Limb (tissue), 2 donors: ENCODE measurements at regions not wholly inside any gene's neighbourhood (a gene's known extent, or its start where the extent isn't known, plus 50 kb on each side); places are given as distances from the start of the nearest gene placed in this dataset.
"Not testable (repeated sequence)": the region's sequence is repeated elsewhere in the genome, so short reads cannot be mapped to it uniquely, and the experiment has no call there.

Experiments
- DNase-seq, 2 donors: peaks; one replicate each; pipeline ENCODE4 v3.0.0-alpha.2; 2016; ENCODE audit errors: extremely low spot score in 2 of 2

DNA sequence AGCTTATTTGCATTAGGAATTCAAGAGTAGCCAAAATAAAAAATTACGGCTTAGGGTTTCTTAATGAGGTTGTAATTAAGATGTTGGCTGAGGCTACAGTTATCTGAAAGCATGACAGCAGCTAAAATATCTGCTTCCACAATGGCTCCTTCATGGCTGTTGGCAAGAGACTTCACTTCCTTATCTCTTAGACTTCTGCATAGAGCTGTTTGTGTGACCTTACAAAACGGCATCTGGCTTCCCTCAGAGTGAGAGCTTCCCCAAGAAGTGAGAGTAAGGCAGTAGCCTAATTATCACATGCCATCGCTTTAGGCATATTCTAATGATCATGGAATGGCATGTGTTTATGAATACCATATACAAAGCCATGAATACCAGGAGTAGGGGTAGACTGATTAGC lies 57.6 kb downstream of the CCDC59 start:
- DNase-seq: no peak

DNA sequence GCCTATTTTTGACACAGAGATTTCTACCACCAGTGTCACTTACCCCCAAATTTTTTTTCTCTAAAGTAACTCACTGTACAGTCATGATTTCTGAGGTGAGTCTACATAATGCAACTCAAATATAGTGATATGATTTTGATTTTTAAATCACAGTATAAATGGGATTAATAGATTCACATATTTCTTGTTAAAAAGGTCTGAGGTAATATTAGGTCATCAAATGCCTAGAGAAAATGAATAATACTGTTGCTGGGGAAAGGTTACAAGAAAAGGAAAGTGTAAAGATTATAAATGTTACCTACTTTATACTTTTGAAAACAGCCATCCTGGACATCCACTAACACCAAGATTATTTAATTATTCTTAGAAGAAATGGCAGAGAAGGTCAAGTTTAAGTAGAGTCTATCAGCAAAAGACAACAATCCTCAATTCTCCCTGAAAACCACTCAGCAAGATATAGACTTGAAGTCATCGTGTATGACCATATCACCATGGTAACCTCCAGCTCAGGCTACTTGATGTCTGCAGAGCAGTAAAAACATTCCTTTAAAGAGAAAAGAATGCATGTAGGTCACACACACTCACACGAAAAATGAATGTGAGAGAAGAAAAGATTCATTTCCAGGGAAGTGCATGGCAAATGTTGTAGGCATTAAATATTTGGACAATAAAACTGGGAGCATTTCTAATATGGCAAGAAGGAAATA lies 58.7 kb downstream of the CCDC59 start:
- no peak for DNase-seq

DNA sequence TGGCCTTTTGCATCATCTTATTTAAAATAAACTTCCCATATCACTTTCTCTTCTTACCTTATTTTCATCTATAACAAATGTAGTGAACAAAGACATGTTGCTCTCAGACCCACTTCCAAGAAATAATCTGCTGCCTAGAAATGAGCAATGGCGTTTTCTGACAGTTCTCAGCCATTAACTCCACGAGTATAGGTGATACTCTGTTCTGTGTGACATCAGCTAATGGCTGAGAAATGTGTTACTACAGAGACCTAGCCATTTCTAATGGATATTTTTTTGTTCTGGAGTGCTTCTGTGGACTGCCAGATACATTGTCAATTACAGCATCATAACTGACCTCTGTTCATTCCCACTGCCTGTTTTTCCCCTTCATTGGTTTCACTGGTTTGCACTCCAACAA lies 67.8 kb downstream of the CCDC59 start:
- DNase-seq: no peak

DNA sequence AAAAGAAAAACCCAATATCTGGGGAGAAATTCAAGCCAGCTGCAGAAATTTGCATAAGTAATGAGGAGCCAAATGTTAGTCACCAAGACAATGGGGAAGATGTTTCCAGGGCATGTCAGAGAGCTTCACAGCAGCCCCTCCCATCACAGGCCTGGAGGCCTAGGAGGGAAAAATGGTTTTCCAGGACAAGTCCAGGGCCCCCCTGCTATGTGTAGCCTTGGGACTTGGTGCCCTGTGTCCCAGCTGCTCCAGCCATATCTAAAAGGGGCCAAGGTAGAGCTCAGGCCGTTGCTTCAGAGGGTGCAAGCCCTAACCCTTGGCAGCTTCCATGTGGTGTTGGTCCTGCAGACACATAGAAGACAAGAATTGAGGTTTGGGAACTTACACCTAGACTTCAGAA lies 76.9 kb downstream of the CCDC59 start:
- DNase-seq: not testable (repeated sequence)

DNA sequence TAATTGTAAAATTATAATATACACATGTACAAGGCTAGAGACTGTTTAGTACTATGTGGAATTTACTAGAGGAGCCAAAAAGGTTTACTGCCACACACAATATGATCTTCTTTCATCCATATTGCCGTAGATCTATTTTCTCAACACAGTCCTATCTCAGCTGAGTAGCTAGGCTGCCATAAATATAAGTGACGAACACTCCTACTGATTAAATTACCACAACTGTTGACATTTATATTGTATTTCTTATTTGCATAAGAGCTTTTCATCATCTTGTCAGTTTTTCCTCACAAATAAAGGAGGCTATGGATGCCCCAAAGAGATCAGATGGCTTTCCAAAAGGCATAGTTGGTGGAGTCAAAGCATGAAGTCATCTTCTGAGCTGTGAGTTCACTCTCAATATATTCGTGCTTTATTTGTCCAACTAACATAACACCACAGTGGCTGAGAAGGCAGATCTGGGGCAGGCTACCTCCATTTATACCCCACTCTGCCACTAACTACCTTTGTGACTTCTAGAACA lies 78.6 kb downstream of the CCDC59 start:
- no peak for DNase-seq

DNA sequence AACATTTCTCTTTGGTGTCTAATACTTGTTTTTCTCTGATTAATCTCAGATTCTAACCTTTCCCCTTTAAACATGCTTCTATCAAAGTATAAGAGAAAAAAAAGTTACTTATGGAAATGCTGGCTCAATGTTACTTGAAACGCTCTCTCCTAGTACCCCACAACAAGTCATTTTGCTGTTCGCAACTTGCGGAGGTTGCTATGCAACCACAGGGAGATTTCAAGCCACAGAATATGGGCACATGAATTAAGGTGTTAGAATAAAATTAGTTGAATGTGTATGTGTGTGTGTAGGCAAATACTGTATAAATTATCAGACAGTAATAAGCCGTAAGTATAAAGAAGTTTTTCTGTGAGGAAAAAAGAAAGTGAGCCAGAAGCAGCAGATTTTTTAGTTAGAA lies 80.6 kb downstream of the CCDC59 start:
- DNase-seq: no peak

DNA sequence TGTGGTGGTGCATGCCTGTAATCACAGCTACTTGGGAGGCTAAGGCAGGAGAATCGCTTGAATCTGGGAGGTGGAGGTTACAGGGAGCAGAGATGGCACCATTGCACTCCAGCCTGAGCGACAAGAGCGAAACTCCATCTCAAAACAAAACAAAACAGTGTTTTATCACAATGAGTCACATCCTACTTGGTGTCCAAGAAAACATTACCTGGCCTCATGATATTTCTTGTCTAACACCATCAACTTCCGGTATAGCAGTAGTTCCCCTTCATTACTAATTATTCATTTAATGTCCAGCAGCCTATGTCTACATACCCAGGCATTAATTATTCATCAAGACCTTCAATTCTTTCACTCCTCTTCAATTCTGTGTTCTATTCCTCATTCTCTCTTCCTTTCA lies 115.5 kb downstream of the CCDC59 start:
- DNase-seq: no peak

DNA sequence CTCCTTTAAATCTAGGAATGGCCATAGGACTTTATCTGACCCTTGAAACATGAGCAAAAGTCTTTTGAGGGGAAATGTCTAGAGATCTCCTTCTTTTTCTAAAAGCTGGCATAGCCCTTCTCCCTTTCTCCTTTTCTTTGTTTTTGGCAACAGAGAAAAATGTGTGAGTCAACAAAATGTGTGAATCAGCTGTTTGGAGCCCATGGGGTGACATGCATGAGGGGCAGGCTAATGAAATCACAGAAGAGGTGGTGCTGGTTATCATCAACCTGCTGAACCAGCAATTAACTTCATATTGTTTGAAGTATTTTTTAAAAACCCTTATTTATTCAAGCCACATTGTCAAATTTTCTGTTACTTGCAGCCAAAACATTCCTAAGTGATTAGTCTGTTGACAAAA lies 132.3 kb downstream of the CCDC59 start:
- DNase-seq: no peak

DNA sequence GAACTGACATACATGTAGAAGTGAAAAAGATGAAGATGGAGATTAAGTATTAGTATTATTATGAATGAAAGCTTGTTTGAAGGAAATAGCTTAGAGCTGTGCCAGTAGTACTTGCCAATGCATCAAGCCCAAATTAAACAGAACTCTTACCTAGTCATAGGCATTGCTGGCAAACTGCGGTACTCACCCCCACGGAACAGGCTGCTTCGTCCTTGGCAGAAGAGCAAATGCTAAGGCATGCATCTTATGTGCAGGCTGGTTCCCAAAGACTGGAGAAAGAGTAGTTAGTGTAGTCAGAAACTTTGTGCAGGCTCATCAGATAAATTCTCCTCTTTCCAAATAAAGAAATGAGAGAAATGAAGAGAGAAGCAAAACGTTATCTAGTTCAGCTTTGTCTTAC lies 134.8 kb downstream of the CCDC59 start:
- no peak for DNase-seq

DNA sequence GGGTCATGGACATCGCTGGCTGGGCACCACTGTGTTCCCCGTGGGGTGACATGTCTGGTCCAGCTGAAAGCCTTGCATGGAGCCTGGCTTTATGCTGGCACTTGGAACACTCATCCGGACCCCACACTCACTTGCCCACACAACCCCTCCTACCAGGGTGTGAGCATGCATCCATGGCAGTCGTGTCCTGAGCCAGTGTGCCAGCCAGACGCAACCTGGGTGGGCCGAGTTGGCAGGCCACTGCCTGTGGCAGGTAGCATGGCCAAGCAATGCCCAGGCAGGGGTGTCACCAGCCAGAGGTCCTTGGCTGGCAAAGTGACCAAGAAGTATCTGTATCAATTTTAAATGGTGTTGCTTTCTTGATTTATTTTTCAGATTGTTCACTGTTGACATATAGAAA lies 141.7 kb downstream of the CCDC59 start:
- DNase-seq: no peak

DNA sequence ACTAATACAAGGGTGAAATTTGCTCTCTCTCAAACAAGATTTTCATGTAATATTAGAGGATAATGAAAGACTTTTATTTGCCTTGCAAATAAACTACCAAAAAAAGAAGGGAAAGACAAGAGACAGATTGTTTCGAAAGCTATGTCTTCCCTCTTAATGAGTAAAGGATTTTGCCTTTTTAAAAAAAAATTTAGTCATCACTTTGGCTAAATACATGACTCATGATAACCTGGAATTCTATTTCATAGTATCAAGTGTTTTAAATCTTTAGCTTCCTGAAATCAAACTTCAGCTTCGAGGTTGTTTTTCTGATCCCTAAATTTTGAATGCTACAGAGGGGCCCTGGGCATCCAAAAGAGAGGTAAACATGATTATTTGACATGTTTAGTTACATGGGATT lies 144.4 kb downstream of the CCDC59 start:
- no peak for DNase-seq

DNA sequence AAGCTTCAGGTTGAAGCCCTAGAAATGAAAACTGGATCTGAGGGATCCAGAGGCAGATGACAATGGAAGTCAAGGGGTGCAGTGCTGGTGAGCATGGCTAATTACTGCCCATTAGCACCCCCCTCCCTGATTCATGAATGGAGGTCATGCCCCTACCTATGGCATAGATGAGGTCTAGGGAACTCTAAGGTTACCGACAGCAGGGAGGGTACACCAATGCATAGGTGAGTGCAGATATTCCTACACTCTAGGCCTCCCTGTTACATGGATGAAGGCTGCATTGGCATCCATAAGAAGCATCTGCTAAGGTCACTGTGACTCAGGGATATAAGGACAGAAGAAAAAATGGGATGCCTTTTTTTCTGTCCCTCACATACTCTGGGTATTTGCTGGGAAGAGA lies 147.3 kb downstream of the CCDC59 start:
- no peak for DNase-seq

DNA sequence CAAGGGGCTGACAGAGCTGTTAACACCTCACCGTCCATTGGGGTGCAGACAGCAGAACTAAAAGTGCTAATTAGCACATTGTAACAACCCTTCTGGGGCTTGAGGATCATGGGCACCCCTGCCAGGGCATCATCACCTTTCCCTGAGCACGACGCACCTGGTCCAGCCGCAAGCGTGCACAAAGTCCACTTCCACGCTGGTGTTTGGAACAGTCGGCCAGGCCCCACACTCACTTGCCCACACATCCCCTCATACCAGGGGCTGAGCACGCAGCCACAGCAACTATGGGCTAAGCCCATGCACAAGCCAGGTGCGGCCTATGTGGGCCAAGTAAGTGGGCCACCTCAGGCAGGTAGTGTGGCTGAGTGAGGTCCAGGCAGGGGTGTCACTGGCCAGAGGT lies 148.7 kb downstream of the CCDC59 start:
- DNase-seq: no peak

DNA sequence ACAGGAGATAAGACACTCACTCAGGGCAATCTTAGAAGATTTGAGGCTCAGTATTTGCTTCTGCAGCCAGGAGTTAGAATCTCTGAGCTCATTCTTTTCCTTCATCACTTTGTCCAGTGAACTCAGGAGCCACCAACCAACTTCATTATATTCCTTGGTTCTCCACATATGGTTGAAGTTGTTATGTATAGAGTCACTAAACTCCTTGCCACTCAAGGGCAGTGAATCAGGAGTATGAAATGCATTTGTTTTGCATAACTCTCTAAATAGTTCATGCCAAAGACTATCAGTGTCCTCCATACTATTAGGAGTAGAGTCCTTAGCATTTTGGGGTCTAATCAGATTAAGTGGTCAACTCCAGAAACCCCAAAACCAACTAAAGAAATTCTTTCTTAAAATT lies 150.6 kb downstream of the CCDC59 start:
- DNase-seq: no peak

DNA sequence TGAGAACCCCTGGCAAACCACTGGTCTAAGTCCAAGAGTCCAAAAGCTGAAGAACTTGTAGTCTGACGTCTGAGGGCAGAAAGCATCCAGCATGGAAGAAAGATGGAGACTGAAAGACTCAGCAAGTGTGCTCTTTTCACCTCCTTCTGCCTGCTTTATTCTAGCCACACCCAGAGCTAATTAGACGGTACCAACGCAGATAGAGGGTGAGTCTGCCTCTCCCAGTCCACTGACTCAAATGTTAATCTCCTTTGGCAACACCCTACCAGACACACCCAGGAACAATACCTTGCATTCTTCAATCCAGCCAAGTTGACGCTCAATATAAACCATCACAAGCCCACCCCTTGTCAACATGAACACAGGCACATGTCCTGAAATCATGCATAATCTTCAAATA lies 155.1 kb downstream of the CCDC59 start:
- no peak for DNase-seq

DNA sequence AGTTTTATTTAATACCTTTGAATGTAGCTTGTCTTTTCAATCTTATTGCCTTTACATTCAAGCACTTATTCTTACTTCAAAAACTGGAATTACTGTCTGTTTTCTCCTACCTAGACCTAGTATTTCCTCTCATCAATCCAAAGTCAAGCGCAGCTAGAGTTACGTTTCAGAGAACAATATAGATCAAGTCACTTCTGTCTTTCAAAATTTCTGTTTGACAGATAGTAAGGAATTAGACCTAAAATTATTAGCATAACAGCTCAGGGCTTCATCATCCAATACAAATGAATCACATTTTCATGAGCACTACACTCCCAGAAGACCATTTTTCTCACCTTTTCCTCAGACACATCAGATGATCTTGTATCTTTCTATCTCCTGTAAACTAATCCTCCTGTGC lies 170.6 kb downstream of the CCDC59 start:
- no peak for DNase-seq

DNA sequence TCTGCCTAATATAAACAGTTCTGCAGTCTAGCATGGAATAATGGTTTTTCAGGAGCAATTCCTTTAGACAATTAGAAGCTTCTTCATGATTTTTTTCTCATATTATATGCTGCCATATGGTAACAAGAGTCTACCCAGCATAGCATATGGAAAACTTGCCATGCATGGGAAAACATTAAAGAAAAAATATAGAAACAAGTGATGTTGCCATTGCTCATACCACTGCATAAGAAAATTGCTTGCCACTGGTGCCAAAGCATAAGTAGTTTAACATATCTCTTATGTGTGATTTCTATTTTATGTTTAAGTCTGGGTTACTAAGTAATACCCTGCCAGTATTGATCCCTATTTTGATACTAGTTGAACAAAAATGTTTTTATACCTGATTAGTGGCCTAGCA lies 171.2 kb downstream of the CCDC59 start:
- no peak for DNase-seq

DNA sequence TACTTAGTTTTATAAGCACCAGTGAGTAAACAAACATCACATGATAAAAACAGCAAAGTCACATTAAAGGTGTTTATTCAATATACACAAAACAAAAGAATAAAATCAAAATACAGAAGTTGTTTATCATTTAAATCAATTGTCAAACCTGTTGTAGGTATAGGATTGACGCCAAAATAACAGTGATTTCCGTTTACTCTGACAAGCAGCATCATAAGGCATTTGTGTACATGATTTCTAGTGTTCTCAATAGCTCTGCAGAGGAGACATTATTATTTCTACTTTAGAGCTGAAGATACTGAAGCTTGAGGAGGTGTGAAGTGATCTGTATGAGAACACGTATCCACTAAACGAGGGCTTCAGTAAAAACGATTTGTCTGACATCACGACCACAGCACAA lies 171.9 kb downstream of the CCDC59 start:
- no peak for DNase-seq

DNA sequence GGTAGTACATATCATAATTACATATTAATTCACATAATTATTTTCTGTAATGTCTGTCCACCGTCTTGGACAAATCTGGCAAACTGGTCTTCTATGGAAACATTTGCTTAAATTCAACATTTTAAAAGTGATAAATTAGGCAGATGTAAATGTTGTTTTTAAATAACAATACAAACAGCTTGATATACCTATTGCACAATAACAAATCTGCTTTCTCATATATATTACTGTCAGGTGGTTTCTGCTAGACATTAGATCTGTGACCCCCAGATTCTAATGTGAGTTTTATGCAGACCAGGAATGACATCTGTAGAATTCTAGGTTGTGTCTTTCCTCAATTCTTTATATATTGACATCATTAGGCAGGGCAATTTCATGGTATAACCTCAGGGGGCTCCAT lies 173.3 kb downstream of the CCDC59 start:
- no peak for DNase-seq

DNA sequence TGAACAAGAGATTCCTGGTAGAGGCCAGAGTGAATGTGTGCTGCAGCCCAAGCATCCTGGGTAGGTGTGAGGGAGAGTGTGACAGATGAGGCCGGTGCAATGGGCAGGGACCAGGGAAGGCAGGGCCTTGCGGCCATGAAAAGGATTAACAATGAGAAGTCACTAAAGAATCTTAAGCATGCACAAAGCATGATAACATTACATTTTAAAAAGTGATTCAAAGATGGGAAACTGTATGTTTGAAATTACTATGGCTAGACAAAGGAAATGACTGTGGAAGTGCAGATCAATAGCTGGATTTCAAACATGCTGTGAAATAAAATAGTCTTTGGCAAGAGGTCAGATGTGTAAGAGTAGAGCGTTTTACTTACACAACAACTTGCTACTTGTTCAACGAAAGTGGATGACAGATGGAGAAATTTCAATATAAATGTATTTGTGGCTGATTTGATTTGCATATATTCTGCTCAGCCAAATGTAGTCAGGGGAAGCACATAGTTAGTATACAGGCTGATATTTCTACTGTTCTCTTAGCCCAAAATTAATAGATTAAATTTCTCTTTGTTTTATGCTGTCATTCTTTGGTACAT lies 175.5 kb downstream of the CCDC59 start:
- no peak for DNase-seq

DNA sequence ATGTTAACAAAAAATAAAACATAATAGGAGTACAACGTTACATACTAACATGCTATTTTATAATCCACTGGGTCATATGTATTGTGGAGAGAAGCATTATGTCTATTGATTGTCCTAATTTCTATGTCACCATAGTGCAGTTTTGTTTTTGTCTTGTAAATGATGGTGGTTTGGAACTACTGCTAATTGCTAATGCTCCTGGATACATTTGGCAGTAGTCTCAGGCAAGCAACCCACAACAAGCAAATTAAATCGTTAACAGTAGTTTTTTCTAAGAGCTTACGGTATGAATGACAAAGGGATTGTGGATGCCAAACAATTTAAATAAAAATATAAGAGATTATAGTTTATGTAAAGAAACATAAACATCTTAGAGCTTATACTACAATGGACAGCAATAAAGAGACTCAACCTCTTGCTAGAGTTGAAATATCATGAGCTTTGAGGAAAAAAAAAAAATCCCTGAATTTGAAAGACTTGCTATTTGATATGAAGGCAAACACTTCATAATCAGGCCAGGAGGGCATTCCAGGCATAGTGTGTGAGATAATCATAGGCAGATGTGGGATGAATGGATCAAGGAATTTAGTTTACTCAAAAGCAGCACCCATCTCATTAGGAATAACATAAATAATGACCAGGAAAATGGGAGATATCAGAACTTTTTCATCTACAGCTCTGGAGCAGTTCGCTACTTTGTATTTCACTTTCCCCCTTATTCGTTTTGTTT lies 181.3 kb downstream of the CCDC59 start:
- no peak for DNase-seq

DNA sequence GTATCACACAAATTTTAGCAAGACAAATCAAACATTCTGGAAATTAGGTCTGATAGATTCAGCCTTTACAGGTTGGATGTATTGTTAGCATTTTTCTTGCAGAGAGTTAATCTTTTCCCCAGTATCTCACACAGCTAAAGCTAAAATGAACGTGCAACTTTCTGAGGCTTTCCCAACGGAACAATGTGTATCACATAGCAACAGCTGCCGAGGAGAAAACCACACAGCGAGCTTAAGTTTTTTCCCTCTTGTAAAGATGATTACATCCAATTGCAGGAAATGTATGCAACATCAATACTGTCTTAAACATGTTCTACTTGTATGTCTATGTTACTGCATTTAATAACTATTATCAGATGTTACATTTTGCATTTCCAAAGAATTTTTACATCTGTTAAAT lies 182.2 kb downstream of the CCDC59 start:
- peak in 1 of 2 donors; percentile 68 for DNase-seq

DNA sequence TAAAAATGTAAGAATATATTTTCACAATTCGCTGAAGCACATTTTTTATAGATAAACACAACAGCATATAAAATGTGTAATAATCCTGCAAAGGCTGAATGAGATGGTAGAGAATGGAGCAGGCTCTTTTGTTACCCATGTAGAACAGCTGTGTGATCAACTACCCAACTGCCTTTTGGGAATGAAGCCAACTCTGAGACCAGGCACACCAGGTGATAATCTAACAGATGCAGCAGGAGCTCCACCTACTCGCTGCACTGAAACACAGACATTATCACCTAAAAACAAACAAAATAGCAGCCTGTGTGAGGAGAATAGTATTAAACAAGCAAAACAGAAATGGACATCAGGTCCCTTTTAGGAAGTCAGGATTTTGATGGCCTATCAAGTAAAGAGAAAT lies 183.3 kb downstream of the CCDC59 start:
- no peak for DNase-seq
